HG02870 (cell line): ENCODE measurements at regions not wholly inside any gene's neighbourhood (a gene's known extent, or its start where the extent isn't known, plus 50 kb on each side); places are given as distances from the start of the nearest gene placed in this dataset.
"Not testable (repeated sequence)": the region's sequence is repeated elsewhere in the genome, so short reads cannot be mapped to it uniquely, and the experiment has no call there.

Experiments
- ATAC-seq: cut with Tn5 transposase; IDR thresholded peaks from one replicate; pipeline ENCODE4 v1.9.1; 2021; ENCODE audit warnings: mild to moderate bottlenecking, moderate library complexity; ENCODE audit not compliant: unreplicated experiment

- ATAC-seq, result not testable (repeated sequence)
These were observed 199.9 kb upstream of the IRF2BP2 start for GRCh38 chr1:234809854-234810245.

DNA sequence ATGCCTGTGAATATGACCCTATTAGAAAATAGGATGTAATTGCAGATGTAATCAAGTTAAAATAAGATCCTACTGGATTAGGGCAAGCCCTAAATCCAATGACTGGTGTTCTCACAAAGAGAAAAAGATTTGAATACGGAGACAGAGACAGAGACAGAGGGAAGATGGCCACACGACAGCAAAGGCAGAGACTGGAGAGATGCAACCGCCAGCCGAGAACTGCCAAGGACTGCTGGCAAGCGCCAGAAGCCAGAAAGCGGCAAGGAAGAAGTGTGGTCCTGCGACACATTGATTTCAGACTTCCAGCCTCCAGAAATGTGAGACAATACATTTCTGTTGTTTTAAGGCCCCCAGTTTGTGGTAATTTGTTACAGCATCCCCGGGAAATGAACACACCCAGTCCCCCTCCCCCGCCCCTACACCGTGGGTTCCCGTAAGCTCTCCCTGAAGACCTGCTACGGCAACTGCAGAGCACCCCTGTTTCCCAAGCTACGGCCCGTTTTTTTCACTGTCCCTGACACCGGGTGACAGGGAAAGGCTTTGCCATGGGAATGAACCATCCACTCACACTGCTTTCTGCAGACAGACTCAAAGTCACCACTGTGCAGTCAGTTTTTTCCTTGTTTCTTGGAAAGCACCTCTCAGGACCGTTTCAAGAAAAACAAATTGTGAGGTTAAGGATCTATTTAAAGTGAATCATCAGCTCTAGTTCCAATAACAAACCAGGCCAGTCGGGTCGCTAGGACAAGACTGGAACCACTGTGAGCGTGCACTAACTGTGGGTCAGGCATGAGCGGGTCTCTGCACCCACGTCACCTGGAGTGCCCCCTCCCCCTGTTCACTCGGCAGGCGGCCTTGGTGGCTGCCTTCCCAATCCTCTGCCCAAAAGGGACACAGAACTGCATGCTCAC lies 199.2 kb upstream of the IRF2BP2 start:
- ATAC-seq, result peak; percentile 68

DNA sequence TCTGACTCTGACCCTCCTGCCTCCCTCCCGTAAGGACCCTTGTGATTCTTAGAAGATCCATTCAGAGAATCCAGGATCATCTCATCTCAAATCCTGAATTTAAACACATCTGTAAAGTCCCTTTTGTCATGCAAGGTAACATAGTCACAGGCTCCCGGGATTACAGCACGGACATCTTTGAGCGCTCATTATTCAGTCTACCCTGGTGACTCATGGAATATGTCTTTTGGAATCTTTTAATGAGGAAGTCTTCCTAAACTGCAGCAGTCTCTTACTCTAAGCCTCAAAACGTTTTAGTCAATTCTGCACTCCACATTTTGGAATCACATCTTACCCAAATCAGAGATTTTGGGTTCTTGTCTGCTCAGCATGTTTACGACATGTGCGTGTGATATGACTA lies 198.5 kb upstream of the IRF2BP2 start:
- not testable (repeated sequence) for ATAC-seq

DNA sequence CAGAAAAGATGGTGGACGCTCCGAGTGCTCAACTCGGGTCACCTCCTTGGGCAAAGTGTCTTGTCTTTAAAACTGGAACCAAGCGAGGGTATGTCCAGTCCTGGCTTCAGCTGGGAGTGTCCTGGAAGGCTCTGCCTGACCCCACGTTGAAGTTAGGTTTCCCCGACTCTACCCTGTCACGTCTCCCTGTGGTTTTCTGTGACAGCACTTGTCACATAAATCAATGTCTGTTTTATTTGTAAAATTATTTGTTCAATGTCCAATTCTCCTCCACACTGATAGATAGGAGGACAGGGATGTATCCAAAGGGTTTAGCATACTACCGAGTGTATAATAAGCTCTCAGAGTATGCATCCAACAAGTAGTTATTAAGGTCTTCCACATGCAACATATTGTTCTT lies 197.7 kb upstream of the IRF2BP2 start:
- ATAC-seq, result not testable (repeated sequence)

GRCh38 chr1:234802586-234802985 lies 192.6 kb upstream of the IRF2BP2 start:
- ATAC-seq, result not testable (repeated sequence)

DNA sequence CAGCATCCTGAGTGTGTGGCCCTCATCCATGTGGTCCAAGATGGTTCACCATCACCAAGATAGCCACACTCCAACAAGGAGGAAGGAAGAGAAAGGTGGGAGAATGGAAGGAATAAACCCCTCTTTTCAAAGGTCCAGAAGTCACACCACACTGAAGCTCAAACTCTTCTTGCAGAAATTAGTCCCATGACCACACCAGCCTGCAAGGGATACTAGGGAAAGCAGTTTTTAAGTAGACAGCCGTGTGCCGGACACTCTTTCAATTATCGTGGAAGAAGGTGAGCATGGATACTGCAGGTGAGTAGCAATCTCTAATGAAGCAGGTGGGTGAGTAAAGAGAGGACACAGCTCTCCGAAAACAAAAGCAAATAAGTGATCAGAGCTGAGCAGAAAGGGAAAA lies 191.7 kb upstream of the IRF2BP2 start:
- not testable (repeated sequence) for ATAC-seq

GRCh38 chr1:234801147-234801546 lies 191.2 kb upstream of the IRF2BP2 start:
- ATAC-seq, result not testable (repeated sequence)

- not testable (repeated sequence) for ATAC-seq
These were observed 190.6 kb upstream of the IRF2BP2 start for GRCh38 chr1:234800563-234800962.

DNA sequence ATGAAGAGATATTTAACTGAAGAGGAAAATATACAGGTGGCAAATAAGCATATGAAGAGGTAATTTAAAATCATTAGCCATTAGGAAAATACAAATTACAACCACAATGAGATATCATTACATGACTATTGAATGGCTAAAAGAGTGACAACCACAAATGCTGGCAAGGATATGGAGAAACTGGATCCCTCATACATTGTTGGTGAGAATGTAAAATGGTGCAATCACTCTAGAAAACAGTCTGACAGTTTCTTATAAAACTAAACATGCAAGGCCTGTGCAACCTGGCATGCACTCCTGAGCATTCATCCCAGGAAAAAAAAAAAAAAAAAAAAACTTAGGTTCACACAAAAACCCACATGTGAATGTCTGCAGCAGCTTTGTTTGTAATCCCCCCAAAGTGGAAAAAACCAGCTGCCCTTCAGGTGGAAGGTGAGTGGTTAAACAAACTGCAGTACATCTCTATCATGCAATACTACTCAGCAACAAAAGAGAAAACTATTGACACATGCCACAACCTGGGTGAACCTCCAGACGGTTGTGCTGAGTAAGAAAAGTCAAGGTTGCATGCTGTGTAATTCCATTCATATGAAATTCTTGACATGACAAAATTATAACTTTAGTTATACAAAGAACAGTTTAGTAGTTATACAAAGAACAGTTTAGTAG lies 189.2 kb upstream of the IRF2BP2 start:
- not testable (repeated sequence) for ATAC-seq

GRCh38 chr1:234797216-234797615 lies 187.2 kb upstream of the IRF2BP2 start:
- not testable (repeated sequence) for ATAC-seq

- ATAC-seq, result not testable (repeated sequence)
These were observed 186.4 kb upstream of the IRF2BP2 start for GRCh38 chr1:234796438-234796792.

DNA sequence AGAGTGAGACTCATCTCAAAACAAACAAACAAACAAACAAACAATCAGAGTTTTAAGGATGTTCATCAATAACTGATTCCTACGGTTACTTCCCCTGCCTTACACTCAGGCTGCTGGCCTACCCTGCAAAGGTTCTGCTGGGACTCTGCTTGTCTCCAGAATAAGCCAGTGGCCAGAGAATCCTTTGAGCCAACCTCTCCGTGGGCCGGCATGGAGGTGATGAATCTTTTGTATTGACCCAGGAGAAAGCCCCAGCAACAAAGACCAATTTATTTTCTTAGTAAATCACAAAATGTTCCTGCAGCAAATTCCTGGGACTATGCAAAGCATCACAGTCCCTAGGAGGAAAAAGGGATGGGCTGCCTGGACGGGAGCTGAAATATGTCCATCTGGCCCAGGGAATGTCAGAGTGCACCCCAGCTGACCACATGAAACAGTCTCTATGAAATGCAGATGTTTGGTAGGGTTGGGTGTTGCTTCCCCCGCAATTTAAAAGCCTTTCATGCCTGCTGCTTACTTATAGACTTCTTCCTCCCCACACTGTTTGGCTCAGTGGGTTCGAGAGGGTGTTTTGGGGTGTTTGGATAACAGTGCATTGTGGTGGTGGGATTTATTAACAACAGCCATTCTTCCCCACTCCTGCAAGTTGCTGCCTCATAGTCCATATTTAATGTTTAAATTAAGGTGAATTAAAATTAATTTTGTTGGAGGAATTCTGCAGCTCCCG lies 185.9 kb upstream of the IRF2BP2 start:
- not testable (repeated sequence) for ATAC-seq

GRCh38 chr1:234795007-234795406 lies 185.0 kb upstream of the IRF2BP2 start:
- not testable (repeated sequence) for ATAC-seq

DNA sequence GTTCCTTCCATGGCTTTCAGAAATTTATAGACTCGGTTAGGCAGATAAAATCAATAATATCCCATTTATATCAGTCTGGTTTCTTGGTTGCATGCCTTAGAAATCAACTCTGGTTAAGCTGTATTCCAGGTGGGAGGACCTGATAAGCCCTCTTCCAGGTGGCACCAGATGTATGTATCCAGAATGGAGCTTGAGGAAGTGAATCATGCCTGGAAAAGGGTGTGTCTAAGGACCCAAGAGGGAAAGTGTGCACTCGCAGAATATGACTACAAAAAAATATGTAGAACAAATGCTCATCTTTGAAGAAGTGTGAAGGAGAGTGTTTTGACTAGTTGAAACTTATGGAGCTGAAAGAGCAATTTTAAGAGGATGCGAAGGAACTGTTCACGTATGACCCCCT lies 184.5 kb upstream of the IRF2BP2 start:
- not testable (repeated sequence) for ATAC-seq

DNA sequence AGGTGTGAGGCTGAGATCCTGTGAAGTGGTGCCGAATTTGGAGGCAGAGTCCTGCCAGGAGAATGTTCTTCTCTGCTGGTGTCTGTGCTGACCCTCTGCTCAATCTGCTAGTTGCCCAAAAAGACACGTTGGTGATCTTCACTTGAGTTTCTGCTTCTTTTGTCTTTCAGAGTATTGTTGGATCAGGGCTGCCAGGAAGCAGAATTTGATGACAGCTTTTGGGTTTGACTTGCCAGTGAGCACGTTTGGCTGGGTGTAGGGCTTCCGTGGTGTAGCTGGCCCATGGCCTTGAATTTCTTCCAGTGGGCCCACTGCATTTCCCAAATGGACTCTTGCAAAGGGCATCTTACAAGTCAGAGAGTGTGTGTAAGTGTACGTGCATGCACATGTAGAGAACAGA lies 183.9 kb upstream of the IRF2BP2 start:
- ATAC-seq, result not testable (repeated sequence)

DNA sequence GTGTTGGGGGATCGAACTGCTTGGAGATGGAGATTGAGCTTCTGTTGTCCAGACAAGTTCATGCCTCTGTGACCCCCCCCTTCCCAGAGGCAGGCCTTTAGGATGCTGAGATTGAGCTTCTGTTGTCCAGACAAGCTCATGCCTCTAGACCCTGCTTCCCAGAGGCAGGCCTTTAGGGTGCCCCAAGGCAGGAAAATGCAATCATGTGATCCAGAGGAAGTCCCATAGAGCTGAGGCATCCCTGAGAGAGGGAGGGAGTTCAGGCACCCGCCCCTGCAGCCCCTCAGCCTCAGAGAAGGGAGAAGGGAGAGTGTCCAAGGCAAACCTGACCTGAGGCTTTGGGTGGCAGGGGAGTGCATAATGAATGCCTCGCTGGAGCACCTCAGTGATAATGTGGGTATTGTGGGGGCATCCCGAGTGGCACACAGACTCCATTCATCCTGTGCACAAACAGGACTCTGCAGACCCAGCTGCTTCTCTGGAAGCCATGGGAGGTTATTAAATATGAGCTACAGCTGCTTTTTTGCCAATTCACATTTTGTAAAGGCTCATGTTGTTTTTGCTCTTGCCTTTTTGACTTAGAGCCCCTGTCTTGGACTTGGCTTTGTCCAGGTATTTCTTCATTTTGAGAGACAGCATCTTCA lies 182.4 kb upstream of the IRF2BP2 start:
- not testable (repeated sequence) for ATAC-seq

GRCh38 chr1:234791615-234792014 lies 181.6 kb upstream of the IRF2BP2 start:
- ATAC-seq, result not testable (repeated sequence)

GRCh38 chr1:234790333-234790732 lies 180.4 kb upstream of the IRF2BP2 start:
- ATAC-seq, result not testable (repeated sequence)

DNA sequence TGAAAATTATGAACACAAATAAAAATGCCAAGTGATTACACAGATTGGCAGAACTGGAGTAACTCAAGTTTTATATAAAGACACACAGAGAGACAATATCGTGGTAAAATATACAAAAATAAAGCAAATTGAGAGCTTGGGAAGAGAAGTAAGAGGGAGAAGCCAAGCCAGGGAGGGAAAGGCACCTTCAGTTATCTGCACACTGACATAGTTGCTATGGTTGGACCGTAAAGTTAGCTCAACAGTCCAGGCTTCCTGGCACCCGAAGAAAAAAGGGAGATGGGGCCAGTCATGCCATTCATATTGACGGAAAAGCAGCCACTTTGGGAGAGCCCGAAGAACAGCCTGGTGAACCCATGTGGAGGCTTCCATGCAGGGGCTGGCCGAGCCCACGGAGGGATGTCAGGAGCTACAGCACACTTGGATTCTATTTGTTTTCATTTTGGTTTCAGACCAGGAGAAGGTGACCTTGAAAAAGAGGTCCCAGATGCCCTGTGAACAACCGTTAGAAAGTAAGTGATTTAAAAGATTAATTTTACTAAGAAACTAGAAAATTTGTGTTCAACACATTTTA lies 177.1 kb upstream of the IRF2BP2 start:
- not testable (repeated sequence) for ATAC-seq

DNA sequence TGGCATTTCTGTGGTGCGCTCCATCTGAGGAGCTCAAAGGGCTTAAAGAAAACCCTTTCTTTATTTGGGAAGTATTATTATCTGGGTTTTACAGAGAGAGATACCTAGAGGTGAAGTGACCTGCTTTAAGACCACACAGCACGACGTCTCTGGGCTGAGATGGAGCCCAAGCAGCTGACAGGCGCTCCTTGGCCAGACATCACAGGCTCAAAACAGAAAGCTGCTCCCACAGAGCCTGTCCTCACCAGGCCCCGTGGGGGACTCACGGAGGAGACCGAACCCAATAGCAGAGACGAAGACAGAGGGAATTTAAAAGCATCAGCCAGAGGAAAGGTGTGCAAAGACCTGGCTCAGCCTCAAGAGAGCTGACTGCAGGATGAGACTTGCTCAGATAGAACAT lies 175.9 kb upstream of the IRF2BP2 start:
- not testable (repeated sequence) for ATAC-seq
